ENCODE measurements at regions not wholly inside any gene's neighbourhood (a gene's known extent, or its start where the extent isn't known, plus 50 kb on each side); places are given as distances from the start of the nearest gene placed in this dataset.
"Not testable (repeated sequence)": the region's sequence is repeated elsewhere in the genome, so short reads cannot be mapped to it uniquely, and the experiment has no call there.

DNA sequence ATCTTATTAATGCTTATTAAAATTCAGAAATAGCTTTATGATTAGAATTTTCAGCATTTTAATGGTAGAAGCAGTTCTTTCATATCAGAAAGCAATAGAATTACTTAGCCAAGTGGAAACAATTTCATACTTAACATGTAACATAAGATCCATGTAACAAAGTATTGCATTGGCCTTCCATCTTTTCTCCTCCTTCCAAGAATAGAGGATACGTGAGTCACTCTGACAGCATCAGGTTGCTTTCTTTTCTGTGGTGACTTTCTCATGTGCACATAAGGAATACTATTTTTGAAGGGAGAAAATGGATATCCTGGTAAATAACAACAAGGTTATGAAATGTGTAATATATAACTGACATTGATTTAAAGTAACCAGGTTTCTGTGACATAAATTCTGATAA lies 272.2 kb downstream of the ANXA1 start:
- H3K4me1 Mint-ChIP-seq = no peaks in the 10 kb centered on the region
- no peak overlapping the region for H3K27ac ChIP-seq (ENCODE audit: low read length)

DNA sequence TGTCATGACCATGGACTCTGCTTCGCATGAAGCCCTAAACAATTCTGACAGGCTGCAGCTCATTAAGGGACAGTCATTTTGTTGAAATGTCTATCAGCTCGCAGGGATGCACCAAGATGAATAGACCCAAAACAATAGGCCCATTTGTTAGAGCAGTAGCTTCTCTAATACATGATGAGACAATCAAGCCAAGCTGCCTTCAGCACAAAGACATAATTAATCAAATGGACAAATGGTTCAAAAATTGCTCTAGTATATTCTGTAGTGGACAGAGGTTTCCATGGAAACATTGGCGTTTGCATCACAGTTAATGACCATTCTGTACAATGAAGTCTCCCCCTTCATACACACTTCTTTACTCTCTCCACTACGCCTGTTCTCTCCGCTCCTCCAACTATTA lies 274.6 kb downstream of the ANXA1 start:
- no peak overlapping the region for H3K27ac ChIP-seq (ENCODE audit: low read length)
- no peaks in the 10 kb centered on the region for H3K27me3 ChIP-seq (ENCODE audit: control insufficient read depth, insufficient read depth, low read length)
- Mint-ChIP-seq H3K27me3 (ENCODE audit: low read depth in 2 of 2) (no peaks in the 10 kb centered on the region), H3K27ac (no peak overlapping the region), H3K36me3 (no peaks in the 10 kb centered on the region), H3K4me3 (no peak overlapping the region), H3K4me1 (no peaks in the 10 kb centered on the region), H3K9me3 (peaks cover 9 to 10% of the 10 kb centered on the region in 2 donors)
- ATAC-seq = no peak
- H3K9me3 ChIP-seq (ENCODE audit: control insufficient read depth, insufficient read depth, low read length) = no peaks in the 10 kb centered on the region
- intact Hi-C loops (cut with micrococcal nuclease) = no loop called here
- H3K4me3 ChIP-seq (ENCODE audit: low read length) = no peak overlapping the region
- no peaks in the 10 kb centered on the region for H3K36me3 ChIP-seq (ENCODE audit: control insufficient read depth, insufficient read depth, low read length)
- WGBS (ENCODE audit: insufficient coverage) = 62% methylated on average over 5 of the region's 5 CpGs
- DNase-seq = no peak
- no peaks in the 10 kb centered on the region for H3K4me1 ChIP-seq (ENCODE audit: control insufficient read depth, insufficient read depth, low read length)
- TF ChIP-seq, protein P1, sequence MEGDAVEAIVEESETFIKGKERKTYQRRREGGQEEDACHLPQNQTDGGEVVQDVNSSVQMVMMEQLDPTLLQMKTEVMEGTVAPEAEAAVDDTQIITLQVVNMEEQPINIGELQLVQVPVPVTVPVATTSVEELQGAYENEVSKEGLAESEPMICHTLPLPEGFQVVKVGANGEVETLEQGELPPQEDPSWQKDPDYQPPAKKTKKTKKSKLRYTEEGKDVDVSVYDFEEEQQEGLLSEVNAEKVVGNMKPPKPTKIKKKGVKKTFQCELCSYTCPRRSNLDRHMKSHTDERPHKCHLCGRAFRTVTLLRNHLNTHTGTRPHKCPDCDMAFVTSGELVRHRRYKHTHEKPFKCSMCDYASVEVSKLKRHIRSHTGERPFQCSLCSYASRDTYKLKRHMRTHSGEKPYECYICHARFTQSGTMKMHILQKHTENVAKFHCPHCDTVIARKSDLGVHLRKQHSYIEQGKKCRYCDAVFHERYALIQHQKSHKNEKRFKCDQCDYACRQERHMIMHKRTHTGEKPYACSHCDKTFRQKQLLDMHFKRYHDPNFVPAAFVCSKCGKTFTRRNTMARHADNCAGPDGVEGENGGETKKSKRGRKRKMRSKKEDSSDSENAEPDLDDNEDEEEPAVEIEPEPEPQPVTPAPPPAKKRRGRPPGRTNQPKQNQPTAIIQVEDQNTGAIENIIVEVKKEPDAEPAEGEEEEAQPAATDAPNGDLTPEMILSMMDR (IDR thresholded peaks at IDR 0.05) = no peak

More for the DNA sequence above, 272.2 kb downstream of the ANXA1 start:
- Histone ChIP-seq H3K4me1 (ENCODE audit: control insufficient read depth, insufficient read depth, low read length) (no peaks in the 10 kb centered on the region), H3K9me3 (ENCODE audit: control insufficient read depth, insufficient read depth, low read length) (no peaks in the 10 kb centered on the region), H3K4me3 (ENCODE audit: low read length) (no peak overlapping the region), H3K27me3 (ENCODE audit: control insufficient read depth, insufficient read depth, low read length) (no peaks in the 10 kb centered on the region), H3K36me3 (ENCODE audit: control insufficient read depth, insufficient read depth, low read length) (no peaks in the 10 kb centered on the region)
- Mint-ChIP-seq H3K4me3 (no peak overlapping the region), H3K27me3 (ENCODE audit: low read depth in 2 of 2) (no peaks in the 10 kb centered on the region), H3K27ac (no peak overlapping the region), H3K36me3 (no peaks in the 10 kb centered on the region), H3K9me3 (peaks cover 10 to 13% of the 10 kb centered on the region in 2 donors)
- ATAC-seq (no peak), DNase-seq (no peak)
- TF ChIP-seq, protein P1 (IDR thresholded peaks at IDR 0.05) = no peak
- WGBS (ENCODE audit: insufficient coverage) = 67% methylated on average over 1 of the region's 1 CpG
- intact Hi-C loops (cut with micrococcal nuclease) = no loop called here

DNA sequence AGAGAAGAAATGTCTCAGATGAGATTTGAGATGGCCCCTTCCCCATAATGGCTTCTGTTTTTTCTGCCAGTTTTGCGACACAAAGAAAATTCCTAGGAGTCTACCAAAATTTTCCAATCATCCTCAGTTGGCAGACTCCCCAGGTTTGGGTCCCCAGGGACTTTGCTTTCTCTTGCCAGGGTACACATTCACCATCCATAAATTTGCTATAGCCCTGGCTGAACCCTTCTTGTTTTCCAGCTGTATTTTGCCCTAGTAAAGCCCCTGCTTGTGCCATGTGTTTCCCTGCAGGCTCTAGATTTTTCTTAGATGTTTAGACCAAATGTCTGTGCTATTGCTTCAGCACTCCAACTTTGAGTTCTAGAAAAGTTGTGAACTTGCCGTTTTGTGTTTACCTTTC lies 283.2 kb downstream of the ANXA1 start:
- Histone ChIP-seq H3K27me3 (ENCODE audit: control insufficient read depth, insufficient read depth, low read length) (no peaks in the 10 kb centered on the region), H3K36me3 (ENCODE audit: control insufficient read depth, insufficient read depth, low read length) (no peaks in the 10 kb centered on the region), H3K27ac (ENCODE audit: low read length) (no peak overlapping the region), H3K4me1 (ENCODE audit: control insufficient read depth, insufficient read depth, low read length) (no peaks in the 10 kb centered on the region), H3K9me3 (ENCODE audit: control insufficient read depth, insufficient read depth, low read length) (no peaks in the 10 kb centered on the region), H3K4me3 (ENCODE audit: low read length) (no peak overlapping the region)
- Mint-ChIP-seq H3K4me3 (no peak overlapping the region), H3K27ac (no peak overlapping the region), H3K36me3 (no peaks in the 10 kb centered on the region), H3K9me3 (peaks cover under 1 to 5% of the 10 kb centered on the region in 2 donors), H3K4me1 (no peaks in the 10 kb centered on the region), H3K27me3 (ENCODE audit: low read depth in 2 of 2) (no peaks in the 10 kb centered on the region)
- intact Hi-C loops (cut with micrococcal nuclease) = no loop called here
- DNase-seq (no peak), ATAC-seq (no peak)
- 91% methylated on average over 1 of the region's 2 CpGs for WGBS (ENCODE audit: insufficient coverage)
- TF ChIP-seq, protein P1 (IDR thresholded peaks at IDR 0.05) = no peak

DNA sequence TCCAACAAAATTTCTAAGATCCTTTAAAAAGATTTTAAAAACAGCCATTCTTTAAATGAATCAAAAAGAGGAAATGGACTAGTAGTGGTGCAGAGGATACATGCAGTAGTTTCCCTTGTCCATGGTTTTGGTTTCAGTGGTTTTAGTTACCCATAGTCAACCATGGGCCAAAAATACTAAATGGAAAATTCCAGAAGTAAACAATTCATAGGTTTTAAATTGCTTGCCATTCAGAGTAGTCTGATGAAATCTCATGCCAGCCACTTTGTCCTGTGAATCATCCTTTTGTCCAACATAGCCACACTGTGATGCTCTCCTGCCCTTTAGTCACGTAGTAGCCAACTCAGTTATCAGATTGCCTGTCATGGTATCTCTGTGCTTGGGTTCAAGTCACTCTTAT lies 286.1 kb downstream of the ANXA1 start:
- no peaks in the 10 kb centered on the region for H3K27me3 Mint-ChIP-seq (ENCODE audit: low read depth in 2 of 2)
- TF ChIP-seq, protein P1 (IDR thresholded peaks at IDR 0.05) = no peak
- Histone ChIP-seq H3K9me3 (ENCODE audit: control insufficient read depth, insufficient read depth, low read length) (no peaks in the 10 kb centered on the region), H3K27me3 (ENCODE audit: control insufficient read depth, insufficient read depth, low read length) (no peaks in the 10 kb centered on the region), H3K4me3 (ENCODE audit: low read length) (no peak overlapping the region), H3K27ac (ENCODE audit: low read length) (no peak overlapping the region), H3K36me3 (ENCODE audit: control insufficient read depth, insufficient read depth, low read length) (no peaks in the 10 kb centered on the region), H3K4me1 (ENCODE audit: control insufficient read depth, insufficient read depth, low read length) (no peaks in the 10 kb centered on the region)
- DNase-seq (no peak), ATAC-seq (no peak)
- intact Hi-C loops (cut with micrococcal nuclease) = no loop called here
- 46% methylated on average over 1 of the region's 1 CpG for WGBS (ENCODE audit: insufficient coverage)
- H3K9me3 Mint-ChIP-seq = peaks cover 0 to 4% of the 10 kb centered on the region in 2 donors
- no peaks in the 10 kb centered on the region for H3K4me1 Mint-ChIP-seq
- no peaks in the 10 kb centered on the region for H3K36me3 Mint-ChIP-seq
- no peak overlapping the region for H3K27ac Mint-ChIP-seq
- no peak overlapping the region for H3K4me3 Mint-ChIP-seq

DNA sequence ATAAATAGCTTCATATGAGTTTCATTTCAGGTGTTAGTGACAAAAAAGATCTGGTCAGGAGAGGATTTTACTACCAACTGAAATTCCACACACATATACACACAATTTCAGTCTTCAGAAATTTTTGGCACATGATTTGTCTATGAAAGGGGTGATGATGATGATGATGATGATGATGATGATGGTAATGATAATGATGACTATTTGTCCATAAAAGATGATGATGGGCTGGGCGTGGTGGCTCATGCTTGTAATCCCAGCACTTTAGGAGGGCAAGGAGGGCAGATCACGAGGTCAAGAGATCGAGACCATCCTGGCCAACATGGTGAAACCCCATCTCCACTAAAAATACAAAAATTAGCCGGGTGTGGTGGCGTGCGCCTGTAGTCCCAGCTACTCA lies 288.2 kb downstream of the ANXA1 start:
- H3K4me3 Mint-ChIP-seq; H3K27me3 Mint-ChIP-seq (ENCODE audit: low read depth in 2 of 2); ATAC-seq; H3K9me3 ChIP-seq (ENCODE audit: control insufficient read depth, insufficient read depth, low read length); H3K4me1 Mint-ChIP-seq; H3K27ac ChIP-seq (ENCODE audit: low read length); H3K27me3 ChIP-seq (ENCODE audit: control insufficient read depth, insufficient read depth, low read length); H3K36me3 ChIP-seq (ENCODE audit: control insufficient read depth, insufficient read depth, low read length); H3K4me3 ChIP-seq (ENCODE audit: low read length); DNase-seq; H3K36me3 Mint-ChIP-seq; H3K9me3 Mint-ChIP-seq; H3K4me1 ChIP-seq (ENCODE audit: control insufficient read depth, insufficient read depth, low read length); intact Hi-C loops (cut with micrococcal nuclease); H3K27ac Mint-ChIP-seq: not testable (repeated sequence)
- 81% methylated on average over 2 of the region's 6 CpGs for WGBS (ENCODE audit: insufficient coverage)

Measured in natural killer cell (primary cell).